ENCODE measurements at regions not wholly inside any gene's neighbourhood (a gene's known extent, or its start where the extent isn't known, plus 50 kb on each side); places are given as distances from the start of the nearest gene placed in this dataset.
A peak's percentile ranks its signal among the peaks of the same experiment; 100 is the strongest.

DNA sequence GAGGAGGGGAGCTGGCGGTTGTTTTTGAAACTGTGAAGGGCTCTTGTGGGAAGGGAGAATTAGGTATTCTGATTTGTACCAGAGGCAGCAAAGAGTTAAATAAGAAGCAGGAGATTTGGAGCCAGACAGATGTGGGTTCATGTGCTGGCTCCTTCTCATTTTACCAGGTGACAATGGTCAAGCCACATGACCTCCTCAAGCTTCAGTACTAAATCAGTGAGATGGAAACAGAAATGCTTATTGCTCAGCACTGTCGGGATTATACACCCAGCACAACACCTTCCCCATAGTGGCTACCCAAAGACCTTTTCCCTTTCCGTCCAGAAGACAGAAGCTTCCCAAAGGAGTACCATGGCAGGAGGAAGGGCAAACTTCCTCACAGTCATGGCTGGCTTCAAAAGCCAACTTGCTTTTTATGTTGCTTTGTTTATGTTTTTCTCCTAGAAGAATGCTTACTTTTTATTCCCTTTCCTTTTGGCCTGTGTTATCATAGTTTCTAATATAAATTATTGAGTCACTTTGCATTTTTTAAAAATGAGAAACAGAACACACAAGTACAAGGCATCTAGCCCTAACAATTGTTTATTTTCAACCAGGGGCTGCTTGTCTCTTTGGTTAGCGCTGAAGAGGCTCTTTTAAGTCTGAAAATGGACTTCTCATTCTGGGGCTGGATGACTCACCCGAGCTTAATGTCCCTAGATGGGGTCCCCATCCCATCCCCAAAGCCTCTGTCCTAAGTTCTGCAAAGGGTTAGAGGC lies 181.5 kb upstream of the ZBED5 start:
- no peak for DNase-seq (ENCODE audit: low read depth)

- DNase-seq (ENCODE audit: low read depth), result no peak
These were observed 180.9 kb upstream of the ZBED5 start for GRCh38 chr11:11038782-11039181.

DNA sequence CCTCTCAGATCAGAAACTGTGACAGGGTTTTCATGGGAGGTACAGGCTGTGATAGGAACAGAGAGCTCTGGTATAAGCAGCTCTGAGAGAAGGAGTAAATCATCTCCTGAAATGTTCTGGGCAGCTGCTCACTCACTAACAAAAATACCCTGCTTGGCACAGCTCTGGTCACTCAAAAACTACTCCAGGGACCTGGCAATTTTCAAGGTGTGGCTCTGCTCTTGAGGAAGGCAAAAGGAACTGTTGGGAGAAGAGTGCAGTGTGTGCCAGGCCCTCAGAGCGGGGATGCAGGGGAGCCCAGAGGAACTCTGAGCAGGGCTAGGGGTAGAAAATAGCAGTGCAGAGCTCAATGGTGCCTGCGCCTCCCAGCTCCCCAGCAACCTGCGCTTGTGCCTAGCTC lies 180.5 kb upstream of the ZBED5 start:
- DNase-seq (ENCODE audit: low read depth), result no peak

GRCh38 chr11:11036848-11037732 lies 179.2 kb upstream of the ZBED5 start:
- DNase-seq (ENCODE audit: low read depth), result no peak

DNA sequence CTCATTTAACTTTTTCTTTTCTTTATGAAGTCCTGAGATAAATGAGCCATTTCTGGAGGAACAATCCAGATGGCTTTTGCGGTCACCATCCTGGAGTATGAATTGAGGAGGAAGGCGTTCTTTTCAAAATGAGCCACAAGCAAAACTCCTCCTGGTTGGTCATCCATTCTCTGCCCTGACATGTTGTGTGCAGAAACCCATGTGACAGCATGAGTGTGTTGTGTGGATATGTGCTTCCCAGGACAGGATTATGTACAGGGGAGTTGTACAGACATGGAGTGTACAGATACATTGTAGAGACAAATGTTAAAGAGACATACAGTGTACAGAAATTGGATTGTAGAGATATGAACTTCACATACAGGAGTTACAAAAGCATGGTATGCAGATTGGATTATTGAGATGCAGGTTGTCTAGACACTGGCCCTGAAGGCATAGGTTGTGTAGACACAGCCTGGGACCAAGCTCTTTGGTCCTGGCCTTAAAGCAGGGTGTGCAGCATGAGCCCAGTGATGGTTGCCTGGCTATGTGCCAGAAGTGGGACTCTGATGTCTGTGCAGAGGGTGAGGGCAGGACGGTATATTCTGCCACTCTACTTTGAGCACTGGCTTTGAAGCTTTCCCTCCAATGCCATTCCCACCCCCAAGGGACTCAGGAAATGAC lies 178.5 kb upstream of the ZBED5 start:
- DNase-seq (ENCODE audit: low read depth), result no peak

DNA sequence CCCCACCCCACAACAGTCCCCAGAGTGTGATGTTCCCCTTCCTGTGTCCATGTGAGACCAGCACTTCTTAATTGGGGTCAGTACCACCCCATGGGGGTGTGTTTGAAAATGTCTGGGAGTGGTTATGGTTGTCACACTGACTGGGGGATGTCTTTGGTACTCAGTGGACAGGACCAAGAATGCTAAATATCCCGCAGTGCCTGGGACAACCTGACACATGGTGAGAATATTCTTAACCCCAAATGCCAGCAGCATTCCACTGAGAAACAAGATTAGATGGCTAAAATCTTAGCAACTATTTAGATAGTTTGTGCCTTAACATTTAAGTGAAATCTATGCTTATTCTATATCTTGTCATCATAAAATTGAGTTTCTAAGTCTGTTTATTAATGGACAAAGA lies 177.5 kb upstream of the ZBED5 start:
- DNase-seq (ENCODE audit: low read depth), result no peak

DNA sequence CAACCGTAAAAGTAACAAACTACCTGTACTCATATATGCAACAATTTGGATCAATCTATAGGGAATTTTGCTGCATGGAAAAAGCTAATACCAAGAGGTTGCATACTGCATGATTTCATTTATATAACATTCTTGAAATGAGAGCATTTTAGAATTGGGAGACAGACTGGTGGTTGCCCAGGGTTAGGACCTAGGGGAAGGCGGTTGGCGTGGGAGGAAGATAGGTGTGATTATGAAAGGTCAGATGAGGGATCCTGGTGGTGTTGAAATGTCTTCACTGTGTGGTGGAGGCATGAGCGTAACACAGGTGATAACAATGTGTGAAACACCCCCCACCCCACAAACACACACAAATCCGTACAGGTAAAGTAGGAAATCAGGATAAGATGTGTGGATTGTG lies 176.6 kb upstream of the ZBED5 start:
- DNase-seq (ENCODE audit: low read depth), result no peak

DNA sequence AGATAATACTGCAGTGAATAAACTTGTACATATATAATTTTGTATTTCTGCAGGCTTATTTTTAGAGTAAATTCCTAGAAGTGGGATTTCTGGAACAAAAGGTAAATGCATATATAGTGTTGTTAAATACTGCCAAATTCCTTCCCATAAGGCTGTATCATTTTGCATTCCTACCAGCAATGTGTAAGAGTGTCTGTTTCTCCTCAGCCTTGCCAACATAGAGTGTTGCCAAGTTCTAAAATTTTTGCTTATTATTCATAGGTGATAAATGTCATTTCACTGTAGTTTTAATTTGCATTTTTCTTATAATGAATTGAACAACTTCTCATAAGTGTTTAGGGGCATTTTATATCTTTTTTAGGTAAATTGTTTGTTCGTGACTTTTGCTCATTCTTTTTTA lies 174.2 kb upstream of the ZBED5 start:
- DNase-seq (ENCODE audit: low read depth), result no peak

GRCh38 chr11:11029027-11029426 lies 171.2 kb upstream of the ZBED5 start:
- no peak for DNase-seq (ENCODE audit: low read depth)

DNA sequence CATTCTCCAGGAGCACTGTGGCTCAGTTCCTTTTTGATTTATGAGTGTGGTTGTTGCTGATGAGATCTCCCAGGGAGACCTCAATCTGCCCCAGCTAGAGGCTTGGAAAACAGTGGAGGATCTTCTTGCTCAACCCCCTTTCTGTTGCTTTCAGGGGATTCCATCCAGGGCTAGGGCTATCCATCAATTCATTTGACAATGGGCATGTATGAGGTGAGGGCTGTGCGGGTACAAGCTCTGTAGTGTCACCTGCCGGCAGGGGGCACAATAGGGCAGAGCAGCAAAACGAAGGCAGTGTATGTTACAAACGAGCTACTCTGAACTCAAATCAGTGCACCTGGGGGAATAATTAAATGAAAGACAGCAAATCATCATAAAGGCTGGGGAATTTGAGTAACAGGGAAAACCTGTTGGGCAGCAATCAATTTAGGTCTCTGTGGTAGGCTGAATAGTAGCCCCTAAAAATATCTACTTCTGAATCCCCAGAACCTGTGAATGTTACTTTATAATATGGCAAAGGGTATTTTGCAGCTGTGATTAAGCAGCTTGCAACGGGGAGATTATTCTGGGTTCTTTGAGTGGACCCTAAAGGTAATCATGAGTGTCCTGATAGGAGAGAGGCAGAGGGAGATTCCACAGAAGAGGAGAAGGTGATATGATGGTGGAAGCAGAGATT lies 170.3 kb upstream of the ZBED5 start:
- peak; percentile 67 for DNase-seq (ENCODE audit: low read depth)

- DNase-seq (ENCODE audit: low read depth), result no peak
These were observed 169.4 kb upstream of the ZBED5 start for GRCh38 chr11:11027288-11027687.

DNA sequence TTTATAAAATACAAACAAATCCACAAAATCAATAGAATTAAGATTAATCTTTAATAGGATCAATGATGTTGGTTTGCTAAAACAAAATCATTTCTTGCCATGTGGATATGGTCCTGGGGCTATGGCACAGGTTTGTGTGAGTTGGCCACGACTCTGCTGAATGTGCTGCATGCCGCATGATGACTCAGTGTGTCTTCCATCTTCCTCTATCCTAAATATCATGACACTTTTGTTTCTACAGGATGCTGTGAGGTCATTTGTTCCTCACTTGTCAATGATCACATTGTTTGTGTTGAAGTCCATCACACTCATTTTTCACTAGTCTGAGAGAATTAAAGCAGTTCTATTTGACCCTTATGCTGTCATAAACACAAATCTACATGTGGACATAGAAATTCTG lies 167.2 kb upstream of the ZBED5 start:
- DNase-seq (ENCODE audit: low read depth), result no peak

DNA sequence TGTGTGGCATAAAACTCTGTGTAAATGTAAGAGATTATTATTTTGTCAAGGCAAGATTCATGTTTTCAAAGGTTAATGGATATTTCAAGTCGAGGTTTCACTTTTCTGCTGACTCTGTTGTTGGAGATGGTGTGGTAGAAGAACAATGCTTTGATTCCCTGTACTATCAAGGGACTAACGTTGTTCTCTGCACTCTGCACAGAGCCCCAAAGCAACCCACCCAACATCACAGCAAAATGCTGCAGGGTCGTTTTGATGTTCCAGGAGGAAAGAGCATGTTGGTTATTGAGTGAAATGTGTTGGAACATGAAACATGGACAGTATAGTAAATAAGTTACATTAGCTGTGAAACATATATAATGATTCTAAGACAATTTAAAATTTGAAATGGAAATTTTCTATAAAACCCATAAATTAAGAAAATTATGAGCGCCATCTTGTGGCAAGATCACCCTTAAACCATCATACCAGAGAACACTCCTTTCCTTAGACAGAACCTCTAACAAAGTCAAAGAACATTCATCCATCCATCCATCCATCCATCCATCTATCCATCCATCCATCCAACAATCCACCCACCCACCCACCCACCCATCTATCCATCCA lies 164.4 kb upstream of the ZBED5 start:
- DNase-seq (ENCODE audit: low read depth), result no peak

GRCh38 chr11:11021563-11021962 lies 163.7 kb upstream of the ZBED5 start:
- no peak for DNase-seq (ENCODE audit: low read depth)

DNA sequence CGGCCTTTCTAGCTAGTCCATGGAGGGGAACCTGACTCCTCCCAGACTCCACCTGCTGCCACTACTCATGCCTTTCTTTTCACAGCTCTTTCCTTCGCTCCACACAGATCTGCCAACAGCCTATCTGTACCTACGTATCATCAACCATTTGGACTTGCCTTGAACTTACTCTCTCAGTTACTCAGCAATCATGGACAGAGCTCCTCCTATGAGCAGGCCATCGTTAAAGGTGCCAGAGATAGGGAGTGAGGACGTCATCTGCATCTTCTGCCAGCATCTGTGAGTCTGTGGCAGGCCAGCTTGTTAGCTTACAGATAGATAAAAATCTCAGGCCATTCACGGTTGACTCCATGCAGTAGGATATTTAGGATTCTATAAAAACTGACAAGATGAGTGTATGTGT lies 162.9 kb upstream of the ZBED5 start:
- no peak for DNase-seq (ENCODE audit: low read depth)

DNA sequence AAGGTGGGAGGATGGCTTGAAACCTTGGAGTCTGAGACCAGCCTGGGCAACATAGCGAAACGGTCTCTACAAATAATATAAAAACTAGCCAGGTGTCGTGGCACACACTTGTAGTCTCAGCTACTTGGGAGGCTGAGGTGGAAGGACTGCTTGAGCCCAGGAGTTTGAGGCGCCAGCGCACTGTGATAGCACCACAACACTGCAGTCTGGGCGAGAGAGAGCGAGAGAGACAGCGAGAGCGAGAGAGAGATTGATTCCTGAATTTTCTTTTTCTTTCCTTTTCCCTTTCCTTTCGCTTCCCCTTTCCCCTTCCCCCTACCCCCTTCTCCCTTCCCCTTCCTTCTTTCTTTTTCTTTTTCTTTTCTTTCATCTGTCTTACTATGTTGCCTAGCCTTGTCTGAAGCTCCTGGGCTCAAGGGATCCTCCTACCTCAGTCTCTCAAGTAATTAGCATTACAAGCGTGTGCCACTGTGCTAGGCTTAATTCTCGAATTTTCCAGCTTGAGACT lies 162.4 kb upstream of the ZBED5 start:
- DNase-seq (ENCODE audit: low read depth), result no peak

DNA sequence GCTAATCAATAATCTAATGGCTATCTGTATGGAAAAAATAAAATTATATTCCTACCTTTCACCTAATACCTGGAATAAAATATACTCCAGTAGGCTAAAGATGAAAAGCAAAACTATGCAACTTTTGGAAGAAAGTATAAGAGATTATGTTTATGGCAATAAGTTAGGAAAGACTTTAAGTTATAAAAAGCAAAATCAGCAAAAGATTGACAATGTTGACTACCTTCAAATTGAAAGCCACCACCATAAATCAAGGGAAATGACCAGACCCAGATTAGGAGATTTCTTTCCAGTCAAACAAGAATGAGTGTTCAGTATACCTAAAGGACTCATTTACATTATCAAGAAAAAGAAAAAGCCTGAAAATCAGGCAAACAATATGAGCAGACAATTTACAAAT lies 159.1 kb upstream of the ZBED5 start:
- no peak for DNase-seq (ENCODE audit: low read depth)

DNA sequence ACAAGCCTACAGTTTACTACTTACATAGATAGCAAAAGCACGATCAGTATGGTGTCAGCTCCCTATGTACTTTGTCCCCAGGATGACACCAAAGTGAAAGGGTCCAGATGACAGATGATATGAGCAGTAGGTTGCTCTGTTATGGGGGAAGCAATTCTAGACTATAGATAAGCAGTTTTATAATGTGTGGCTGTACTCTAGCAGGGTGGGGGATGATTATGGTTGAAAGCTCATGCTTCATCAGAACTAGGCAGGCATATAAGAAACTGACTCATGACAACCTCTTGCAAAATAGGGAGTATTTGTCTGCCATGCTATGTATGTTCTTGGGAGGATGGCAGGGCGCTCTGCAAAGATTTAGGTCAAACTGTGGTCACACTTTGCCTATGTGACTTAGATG lies 158.2 kb upstream of the ZBED5 start:
- no peak for DNase-seq (ENCODE audit: low read depth)

DNA sequence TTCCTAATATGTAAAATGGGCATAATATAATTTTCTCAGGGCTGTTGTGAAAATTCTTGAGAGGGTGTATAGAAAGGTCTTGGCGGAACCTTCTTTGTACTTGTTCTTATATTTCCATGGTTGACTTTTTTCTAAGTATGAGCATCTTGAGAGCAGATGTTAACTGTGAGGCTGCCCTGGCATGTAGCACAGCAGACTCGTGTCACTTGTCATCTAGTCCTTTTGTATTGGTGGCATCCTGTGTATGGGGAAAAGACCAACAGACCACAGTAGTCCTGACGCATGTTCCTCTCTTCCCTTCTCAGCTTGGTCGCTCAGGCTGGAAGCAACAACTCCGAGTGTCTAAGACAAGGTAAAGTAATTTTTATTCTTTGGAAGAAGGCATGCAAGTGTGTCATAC lies 153.8 kb upstream of the ZBED5 start:
- DNase-seq (ENCODE audit: low read depth), result no peak

DNA sequence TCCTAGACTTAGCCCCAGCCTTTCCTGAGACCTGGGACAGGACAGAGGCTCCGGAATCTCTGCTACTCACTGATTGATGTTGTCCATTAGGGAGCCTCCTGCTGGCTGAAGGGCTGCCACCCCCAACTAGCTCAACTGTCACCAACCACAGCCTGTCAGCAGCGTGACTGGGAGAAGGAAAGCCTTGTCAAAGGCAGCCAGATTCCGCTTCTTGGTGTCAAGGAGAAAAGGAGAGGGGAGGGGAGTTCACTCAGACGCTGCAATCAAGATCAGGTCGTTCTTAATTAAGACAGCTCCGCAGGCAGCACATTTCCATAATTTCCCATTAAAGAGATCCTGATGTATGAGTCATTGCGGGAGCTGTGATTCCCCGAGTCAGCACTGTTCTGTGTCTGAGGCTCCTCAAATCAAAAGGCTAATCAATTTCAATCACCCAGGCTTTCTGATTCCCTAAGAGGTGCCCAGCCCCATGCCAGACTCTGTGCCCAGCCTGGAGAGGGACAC lies 152.8 kb upstream of the ZBED5 start:
- no peak for DNase-seq (ENCODE audit: low read depth)

DNA sequence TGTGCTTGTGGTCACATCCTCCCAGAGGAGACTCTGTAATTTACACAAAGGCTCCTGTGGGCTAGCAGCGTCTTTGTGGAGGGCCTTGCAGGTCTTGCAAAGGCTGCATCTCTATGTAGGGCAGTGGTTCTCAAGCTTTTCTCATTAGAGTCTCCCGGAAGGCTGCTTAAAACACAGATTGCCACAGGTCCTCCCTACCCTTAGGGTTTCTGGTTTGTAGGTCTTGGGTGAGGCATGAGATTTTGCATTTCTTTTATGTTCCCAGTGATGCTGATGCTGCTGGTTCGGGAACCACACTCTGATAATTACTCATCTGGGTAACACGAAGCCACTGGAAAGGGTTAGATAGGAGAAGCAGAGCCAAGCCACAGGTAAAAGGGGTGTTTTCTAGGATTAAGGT lies 151.3 kb upstream of the ZBED5 start:
- no peak for DNase-seq (ENCODE audit: low read depth)

GRCh38 chr11:11004069-11004468 lies 146.2 kb upstream of the ZBED5 start:
- DNase-seq (ENCODE audit: low read depth), result no peak

All from stimulated activated CD8-positive, alpha-beta memory T cell treated with anti-CD3 and anti-CD28 coated beads, Interleukin-15, amount 100 ng/mL, for 1 hour (primary cell).